NCI-H1092 treated with DMSO at 0.1 percent for 48 hours (cell line): ENCODE measurements at regions not wholly inside any gene's neighbourhood (a gene's known extent, or its start where the extent isn't known, plus 50 kb on each side); places are given as distances from the start of the nearest gene placed in this dataset.

Source experiments
- DNase-seq: peaks from one replicate; lab custom pipeline; 2025; lab: John Stamatoyannopoulos, UW

- no peak for DNase-seq
Observed at GRCh38 chr16:51430716-51431369, 279.8 kb upstream of the SALL1 start.

- DNase-seq, result no peak
Observed at GRCh38 chr16:51429041-51429440, 278.0 kb upstream of the SALL1 start.

GRCh38 chr16:51427085-51427484 lies 276.0 kb upstream of the SALL1 start:
- no peak for DNase-seq

- no peak for DNase-seq
Observed at GRCh38 chr16:51426276-51426675, 275.2 kb upstream of the SALL1 start.

GRCh38 chr16:51420247-51420646 lies 269.2 kb upstream of the SALL1 start:
- no peak for DNase-seq

- DNase-seq, result no peak
Observed at GRCh38 chr16:51419768-51420167, 268.7 kb upstream of the SALL1 start.

GRCh38 chr16:51418258-51418657 lies 267.2 kb upstream of the SALL1 start:
- no peak for DNase-seq

- no peak for DNase-seq
Observed at GRCh38 chr16:51416926-51417325, 265.9 kb upstream of the SALL1 start.

- DNase-seq, result no peak
Observed at GRCh38 chr16:51410125-51410524, 259.1 kb upstream of the SALL1 start.

- no peak for DNase-seq
Observed at GRCh38 chr16:51409001-51409675, 258.1 kb upstream of the SALL1 start.

GRCh38 chr16:51408357-51408756 lies 257.3 kb upstream of the SALL1 start:
- DNase-seq, result no peak

- DNase-seq, result no peak
Observed at GRCh38 chr16:51407921-51408320, 256.9 kb upstream of the SALL1 start.

GRCh38 chr16:51407199-51407598 lies 256.1 kb upstream of the SALL1 start:
- no peak for DNase-seq

GRCh38 chr16:51405361-51405760 lies 254.3 kb upstream of the SALL1 start:
- no peak for DNase-seq

- DNase-seq, result no peak
Observed at GRCh38 chr16:51404386-51404785, 253.3 kb upstream of the SALL1 start.

- no peak for DNase-seq
Observed at GRCh38 chr16:51402785-51403184, 251.7 kb upstream of the SALL1 start.

- DNase-seq, result no peak
Observed at GRCh38 chr16:51402298-51402697, 251.2 kb upstream of the SALL1 start.

GRCh38 chr16:51401673-51402072 lies 250.6 kb upstream of the SALL1 start:
- DNase-seq, result no peak

- DNase-seq, result no peak
Observed at GRCh38 chr16:51399908-51400670, 249.0 kb upstream of the SALL1 start.

- DNase-seq, result no peak
Observed at GRCh38 chr16:51394421-51394820, 243.4 kb upstream of the SALL1 start.

GRCh38 chr16:51393381-51394005 lies 242.4 kb upstream of the SALL1 start:
- no peak for DNase-seq

GRCh38 chr16:51392521-51393187 lies 241.6 kb upstream of the SALL1 start:
- no peak for DNase-seq
